HG03066 (cell line): ENCODE measurements at regions not wholly inside any gene's neighbourhood (a gene's known extent, or its start where the extent isn't known, plus 50 kb on each side); places are given as distances from the start of the nearest gene placed in this dataset.

Experiments used
- ATAC-seq: cut with Tn5 transposase; IDR thresholded peaks from one replicate; pipeline ENCODE4 v1.9.1; 2021; ENCODE audit warnings: low read depth; ENCODE audit not compliant: unreplicated experiment

- no peak for ATAC-seq
Measured at GRCh38 chr1:80099713-80100112, 1093.2 kb upstream of the ADGRL4 start.

- no peak for ATAC-seq
Measured at GRCh38 chr1:80085067-80085466, 1078.5 kb upstream of the ADGRL4 start.

- no peak for ATAC-seq
Measured at GRCh38 chr1:80083892-80084291, 1077.4 kb upstream of the ADGRL4 start.

- ATAC-seq, result no peak
Measured at GRCh38 chr1:80076469-80076868, 1069.9 kb upstream of the ADGRL4 start.

GRCh38 chr1:80075351-80075750 lies 1068.8 kb upstream of the ADGRL4 start:
- no peak for ATAC-seq

GRCh38 chr1:80072563-80072962 lies 1066.0 kb upstream of the ADGRL4 start:
- no peak for ATAC-seq

GRCh38 chr1:80066060-80066459 lies 1059.5 kb upstream of the ADGRL4 start:
- no peak for ATAC-seq

- no peak for ATAC-seq
Measured at GRCh38 chr1:80064524-80064923, 1058.0 kb upstream of the ADGRL4 start.

- ATAC-seq, result no peak
Measured at GRCh38 chr1:80059940-80060339, 1053.4 kb upstream of the ADGRL4 start.

- ATAC-seq, result no peak
Measured at GRCh38 chr1:80056179-80056578, 1049.6 kb upstream of the ADGRL4 start.

GRCh38 chr1:80054129-80054528 lies 1047.6 kb upstream of the ADGRL4 start:
- no peak for ATAC-seq

GRCh38 chr1:80053613-80054012 lies 1047.1 kb upstream of the ADGRL4 start:
- ATAC-seq, result no peak

- no peak for ATAC-seq
Measured at GRCh38 chr1:80050523-80050922, 1044.0 kb upstream of the ADGRL4 start.

- no peak for ATAC-seq
Measured at GRCh38 chr1:80050085-80050484, 1043.6 kb upstream of the ADGRL4 start.

GRCh38 chr1:80048716-80049115 lies 1042.2 kb upstream of the ADGRL4 start:
- ATAC-seq, result no peak

GRCh38 chr1:80047791-80048190 lies 1041.3 kb upstream of the ADGRL4 start:
- no peak for ATAC-seq

- no peak for ATAC-seq
Measured at GRCh38 chr1:80044662-80045061, 1038.1 kb upstream of the ADGRL4 start.

- no peak for ATAC-seq
Measured at GRCh38 chr1:80036690-80037432, 1030.3 kb upstream of the ADGRL4 start.

- no peak for ATAC-seq
Measured at GRCh38 chr1:80023358-80023757, 1016.8 kb upstream of the ADGRL4 start.

- no peak for ATAC-seq
Measured at GRCh38 chr1:80021891-80022290, 1015.4 kb upstream of the ADGRL4 start.

GRCh38 chr1:80018348-80018747 lies 1011.8 kb upstream of the ADGRL4 start:
- no peak for ATAC-seq

GRCh38 chr1:80008934-80009333 lies 1002.4 kb upstream of the ADGRL4 start:
- no peak for ATAC-seq

GRCh38 chr1:80003250-80003649 lies 996.7 kb upstream of the ADGRL4 start:
- no peak for ATAC-seq
